Ishikawa (cell line): ENCODE measurements at regions not wholly inside any gene's neighbourhood (a gene's known extent, or its start where the extent isn't known, plus 50 kb on each side); places are given as distances from the start of the nearest gene placed in this dataset.
A peak's percentile ranks its signal among the peaks of the same experiment; 100 is the strongest.

Source experiments
- CEBPB ChIP-seq: IDR thresholded peaks from 2 replicates; pipeline ENCODE4 v1.6.1; 2012
- CREB1 ChIP-seq: IDR thresholded peaks from 2 replicates; pipeline ENCODE4 v1.6.1; 2012; ENCODE audit warnings: low read depth
- EGR1 ChIP-seq: IDR thresholded peaks from 2 replicates; pipeline ENCODE4 v1.6.1; 2012
- EP300 ChIP-seq: IDR thresholded peaks from 2 replicates; pipeline ENCODE4 v1.6.1; 2012; ENCODE audit warnings: borderline replicate concordance
- FOXM1 ChIP-seq: IDR thresholded peaks from 2 replicates; pipeline ENCODE4 v1.6.1; 2012; ENCODE audit warnings: low read depth, borderline replicate concordance
- MAX ChIP-seq: IDR thresholded peaks from 2 replicates; pipeline ENCODE4 v1.6.1; 2012
- NFIC ChIP-seq: IDR thresholded peaks from 2 replicates; pipeline ENCODE4 v1.6.1; 2012
- RAD21 ChIP-seq: IDR thresholded peaks from 2 replicates; pipeline ENCODE4 v1.6.1; 2012; ENCODE audit warnings: low read depth
- TAF1 ChIP-seq: IDR thresholded peaks from 2 replicates; pipeline ENCODE4 v1.6.1; 2012; ENCODE audit warnings: low read depth, mild to moderate bottlenecking
- TCF12 ChIP-seq: IDR thresholded peaks from 2 replicates; pipeline ENCODE4 v1.6.1; 2012; ENCODE audit warnings: low read depth
- TEAD4 ChIP-seq: IDR thresholded peaks from 2 replicates; pipeline ENCODE4 v1.6.1; 2012
- YY1 ChIP-seq: IDR thresholded peaks from 2 replicates; pipeline ENCODE4 v1.6.1; 2012; ENCODE audit warnings: low read depth
- ZBTB7A ChIP-seq: IDR thresholded peaks from 2 replicates; pipeline ENCODE4 v1.6.1; 2012; ENCODE audit warnings: low read depth
- TF ChIP-seq, protein P1 (sequence below): IDR thresholded peaks from 2 replicates; pipeline ENCODE4 v1.6.1; 2012; ENCODE audit warnings: low read depth, mild to moderate bottlenecking
- TF ChIP-seq, protein P2 (sequence below): IDR thresholded peaks from 2 replicates; pipeline ENCODE4 v1.6.1; 2012

DNA sequence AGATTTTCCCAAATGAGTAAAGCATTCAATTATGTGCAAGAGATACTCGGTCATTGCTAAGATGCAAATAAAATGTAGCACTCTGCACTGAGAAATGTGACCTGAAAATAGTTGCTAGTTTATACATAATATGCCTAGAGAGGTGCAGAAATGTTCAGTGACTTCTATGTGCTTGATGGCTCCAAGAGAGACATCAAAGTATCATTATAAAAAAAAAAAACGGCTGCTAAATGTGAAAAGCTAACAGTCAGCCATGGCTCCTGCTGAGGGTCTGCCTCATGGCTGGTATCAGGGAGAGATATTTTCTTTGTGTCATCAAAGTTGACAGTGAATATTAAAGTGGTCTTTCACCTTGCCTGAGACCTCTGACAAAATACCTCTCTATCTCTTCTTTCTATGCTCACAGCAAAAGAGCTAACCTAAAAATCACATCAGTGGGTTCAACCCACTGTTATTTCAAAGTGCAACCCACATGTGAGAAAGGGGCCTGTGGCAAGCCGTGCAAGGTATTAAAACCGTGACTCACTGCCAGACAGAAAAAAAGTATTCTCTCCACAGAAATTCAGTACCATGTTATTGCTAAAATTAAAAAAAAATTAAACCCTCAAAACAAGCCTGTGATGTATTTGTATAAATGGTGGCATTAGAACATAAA lies 259.0 kb downstream of the HIVEP2 start:
- no peak for TF ChIP-seq RAD21
- no peak for TF ChIP-seq MAX
- TF ChIP-seq FOXM1 = no peak
- TF ChIP-seq YY1 = no peak
- TF ChIP-seq NFIC = no peak
- TF ChIP-seq EP300 = no peak
- TF ChIP-seq TAF1 = no peak
- no peak for TF ChIP-seq TCF12
- TF ChIP-seq CREB1 = no peak
- TF ChIP-seq TEAD4 = no peak
- TF ChIP-seq, protein P1, sequence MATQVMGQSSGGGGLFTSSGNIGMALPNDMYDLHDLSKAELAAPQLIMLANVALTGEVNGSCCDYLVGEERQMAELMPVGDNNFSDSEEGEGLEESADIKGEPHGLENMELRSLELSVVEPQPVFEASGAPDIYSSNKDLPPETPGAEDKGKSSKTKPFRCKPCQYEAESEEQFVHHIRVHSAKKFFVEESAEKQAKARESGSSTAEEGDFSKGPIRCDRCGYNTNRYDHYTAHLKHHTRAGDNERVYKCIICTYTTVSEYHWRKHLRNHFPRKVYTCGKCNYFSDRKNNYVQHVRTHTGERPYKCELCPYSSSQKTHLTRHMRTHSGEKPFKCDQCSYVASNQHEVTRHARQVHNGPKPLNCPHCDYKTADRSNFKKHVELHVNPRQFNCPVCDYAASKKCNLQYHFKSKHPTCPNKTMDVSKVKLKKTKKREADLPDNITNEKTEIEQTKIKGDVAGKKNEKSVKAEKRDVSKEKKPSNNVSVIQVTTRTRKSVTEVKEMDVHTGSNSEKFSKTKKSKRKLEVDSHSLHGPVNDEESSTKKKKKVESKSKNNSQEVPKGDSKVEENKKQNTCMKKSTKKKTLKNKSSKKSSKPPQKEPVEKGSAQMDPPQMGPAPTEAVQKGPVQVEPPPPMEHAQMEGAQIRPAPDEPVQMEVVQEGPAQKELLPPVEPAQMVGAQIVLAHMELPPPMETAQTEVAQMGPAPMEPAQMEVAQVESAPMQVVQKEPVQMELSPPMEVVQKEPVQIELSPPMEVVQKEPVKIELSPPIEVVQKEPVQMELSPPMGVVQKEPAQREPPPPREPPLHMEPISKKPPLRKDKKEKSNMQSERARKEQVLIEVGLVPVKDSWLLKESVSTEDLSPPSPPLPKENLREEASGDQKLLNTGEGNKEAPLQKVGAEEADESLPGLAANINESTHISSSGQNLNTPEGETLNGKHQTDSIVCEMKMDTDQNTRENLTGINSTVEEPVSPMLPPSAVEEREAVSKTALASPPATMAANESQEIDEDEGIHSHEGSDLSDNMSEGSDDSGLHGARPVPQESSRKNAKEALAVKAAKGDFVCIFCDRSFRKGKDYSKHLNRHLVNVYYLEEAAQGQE = no peak
- TF ChIP-seq, protein P2, sequence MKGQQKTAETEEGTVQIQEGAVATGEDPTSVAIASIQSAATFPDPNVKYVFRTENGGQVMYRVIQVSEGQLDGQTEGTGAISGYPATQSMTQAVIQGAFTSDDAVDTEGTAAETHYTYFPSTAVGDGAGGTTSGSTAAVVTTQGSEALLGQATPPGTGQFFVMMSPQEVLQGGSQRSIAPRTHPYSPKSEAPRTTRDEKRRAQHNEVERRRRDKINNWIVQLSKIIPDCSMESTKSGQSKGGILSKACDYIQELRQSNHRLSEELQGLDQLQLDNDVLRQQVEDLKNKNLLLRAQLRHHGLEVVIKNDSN = no peak
- TF ChIP-seq EGR1 = no peak
- TF ChIP-seq ZBTB7A = no peak
- TF ChIP-seq CEBPB = no peak

DNA sequence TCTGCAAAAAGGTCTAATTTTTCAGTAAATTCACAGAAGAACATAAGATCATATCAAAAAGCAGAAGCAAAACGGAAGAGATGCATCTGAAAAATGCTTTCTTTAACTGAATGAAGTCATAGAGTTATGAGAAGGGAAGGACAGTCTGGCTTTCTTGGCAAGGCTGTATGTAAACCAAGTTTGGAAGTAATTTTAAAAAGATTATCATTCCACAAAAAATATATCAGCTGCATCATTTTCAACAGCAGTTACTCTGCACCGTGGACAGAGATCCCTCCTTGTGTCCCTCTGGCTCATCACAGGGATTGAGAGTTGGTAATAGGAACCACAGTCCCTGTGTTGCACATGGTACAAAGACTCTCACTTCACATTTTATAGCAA lies 258.5 kb downstream of the HIVEP2 start:
- TF ChIP-seq NFIC (no peak), YY1 (no peak), TCF12 (no peak), FOXM1 (no peak), TEAD4 (no peak), ZBTB7A (no peak)
- TF ChIP-seq, protein P2 = no peak
- TF ChIP-seq, protein P1 = no peak

GRCh38 chr6:142692942-142693341 lies 252.0 kb downstream of the HIVEP2 start:
- TF ChIP-seq NFIC (no peak), TEAD4 (no peak), EP300 (no peak), RAD21 (peak; percentile 96), TAF1 (no peak), MAX (no peak), FOXM1 (no peak), CREB1 (no peak)
- TF ChIP-seq, protein P2 = no peak

DNA sequence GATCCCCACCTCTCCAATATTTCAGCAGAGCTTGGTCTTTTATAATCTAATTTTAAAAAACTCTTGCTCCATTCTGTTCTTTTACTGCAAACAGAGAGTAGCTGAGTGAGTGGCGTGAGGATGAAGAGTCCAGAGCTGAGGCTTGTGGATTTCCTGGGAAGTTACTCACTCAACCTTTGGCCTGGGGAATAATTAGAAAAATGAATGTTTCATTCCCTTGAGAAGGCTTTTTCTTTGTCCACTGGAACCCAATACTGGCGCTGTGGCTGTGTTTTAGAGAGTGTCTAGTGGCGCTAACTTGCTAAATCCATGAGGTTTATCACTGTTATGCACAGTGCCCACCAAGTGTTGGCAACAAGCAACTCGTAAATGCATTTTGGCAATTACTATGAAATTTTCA lies 251.5 kb downstream of the HIVEP2 start:
- no peak for TF ChIP-seq EGR1
- TF ChIP-seq TCF12 = no peak
- TF ChIP-seq TEAD4 = no peak
- no peak for TF ChIP-seq YY1
- TF ChIP-seq CEBPB = no peak
- TF ChIP-seq NFIC = no peak
- no peak for TF ChIP-seq ZBTB7A
- no peak for TF ChIP-seq CREB1
- no peak for TF ChIP-seq RAD21
- TF ChIP-seq MAX = no peak
- TF ChIP-seq TAF1 = no peak
- TF ChIP-seq, protein P1 = no peak
- TF ChIP-seq FOXM1 = no peak
- no peak for TF ChIP-seq EP300
- TF ChIP-seq, protein P2 = no peak
